ENCODE measurements at regions not wholly inside any gene's neighbourhood (a gene's known extent, or its start where the extent isn't known, plus 50 kb on each side); places are given as distances from the start of the nearest gene placed in this dataset.

- Mint-ChIP-seq H3K4me1 (ENCODE audit: low read depth, unreplicated experiment) (peaks cover 19% of the 10 kb centered on the region), H3K4me3 (ENCODE audit: unreplicated experiment) (no peak overlapping the region), H3K36me3 (ENCODE audit: unreplicated experiment) (peaks cover 6% of the 10 kb centered on the region), H3K27ac (ENCODE audit: unreplicated experiment) (peak overlapping the region; percentile 57), H3K27me3 (ENCODE audit: unreplicated experiment) (no peaks in the 10 kb centered on the region), H3K9me3 (ENCODE audit: unreplicated experiment) (peaks cover 6% of the 10 kb centered on the region)
- TF ChIP-seq CTCF (IDR thresholded peaks at IDR 0.05; ENCODE audit: partially characterized antibody, unreplicated experiment), result no peak
- peak; percentile 16 for DNase-seq
These were observed 273.2 kb downstream of the GADD45G start for GRCh38 chr9:89878003-89878411.

- Mint-ChIP-seq H3K4me3 (ENCODE audit: unreplicated experiment) (no peak overlapping the region), H3K9me3 (ENCODE audit: unreplicated experiment) (peaks cover 6% of the 10 kb centered on the region), H3K27ac (ENCODE audit: unreplicated experiment) (peak overlapping the region; percentile 57), H3K36me3 (ENCODE audit: unreplicated experiment) (peaks cover 6% of the 10 kb centered on the region), H3K4me1 (ENCODE audit: low read depth, unreplicated experiment) (peaks cover 19% of the 10 kb centered on the region), H3K27me3 (ENCODE audit: unreplicated experiment) (no peaks in the 10 kb centered on the region)
- TF ChIP-seq CTCF (IDR thresholded peaks at IDR 0.05; ENCODE audit: partially characterized antibody, unreplicated experiment), result no peak
- DNase-seq, result peak; percentile 15
These were observed 273.9 kb downstream of the GADD45G start for GRCh38 chr9:89878687-89879086.

- DNase-seq, result peak; percentile 3
- no peak overlapping the region for H3K27ac Mint-ChIP-seq (ENCODE audit: unreplicated experiment)
- peaks cover 6% of the 10 kb centered on the region for H3K9me3 Mint-ChIP-seq (ENCODE audit: unreplicated experiment)
- peaks cover 19% of the 10 kb centered on the region for H3K4me1 Mint-ChIP-seq (ENCODE audit: low read depth, unreplicated experiment)
- H3K36me3 Mint-ChIP-seq (ENCODE audit: unreplicated experiment), result peaks cover 6% of the 10 kb centered on the region
- H3K27me3 Mint-ChIP-seq (ENCODE audit: unreplicated experiment), result no peaks in the 10 kb centered on the region
- no peak for TF ChIP-seq CTCF (IDR thresholded peaks at IDR 0.05; ENCODE audit: partially characterized antibody, unreplicated experiment)
- no peak overlapping the region for H3K4me3 Mint-ChIP-seq (ENCODE audit: unreplicated experiment)
These were observed 274.5 kb downstream of the GADD45G start for GRCh38 chr9:89879276-89879675.

GRCh38 chr9:89879701-89880100, 274.9 kb downstream of the GADD45G start:
- H3K27me3 Mint-ChIP-seq (ENCODE audit: unreplicated experiment), result no peaks in the 10 kb centered on the region
- no peak overlapping the region for H3K27ac Mint-ChIP-seq (ENCODE audit: unreplicated experiment)
- peaks cover 19% of the 10 kb centered on the region for H3K4me1 Mint-ChIP-seq (ENCODE audit: low read depth, unreplicated experiment)
- DNase-seq, result peak; percentile 11
- no peak overlapping the region for H3K4me3 Mint-ChIP-seq (ENCODE audit: unreplicated experiment)
- no peak for TF ChIP-seq CTCF (IDR thresholded peaks at IDR 0.05; ENCODE audit: partially characterized antibody, unreplicated experiment)
- H3K9me3 Mint-ChIP-seq (ENCODE audit: unreplicated experiment), result peaks cover 6% of the 10 kb centered on the region
- H3K36me3 Mint-ChIP-seq (ENCODE audit: unreplicated experiment), result peaks cover 6% of the 10 kb centered on the region

- Mint-ChIP-seq H3K27me3 (ENCODE audit: unreplicated experiment) (no peaks in the 10 kb centered on the region), H3K4me1 (ENCODE audit: low read depth, unreplicated experiment) (peaks cover 18% of the 10 kb centered on the region), H3K4me3 (ENCODE audit: unreplicated experiment) (no peak overlapping the region), H3K9me3 (ENCODE audit: unreplicated experiment) (peaks cover 6% of the 10 kb centered on the region), H3K36me3 (ENCODE audit: unreplicated experiment) (peaks cover 6% of the 10 kb centered on the region), H3K27ac (ENCODE audit: unreplicated experiment) (no peak overlapping the region)
- DNase-seq, result peak; percentile 7
- TF ChIP-seq CTCF (IDR thresholded peaks at IDR 0.05; ENCODE audit: partially characterized antibody, unreplicated experiment), result no peak
These were observed 275.3 kb downstream of the GADD45G start for GRCh38 chr9:89880161-89880560.

All from glutamatergic neuron (in vitro differentiated cells).